ENCODE measurements at regions not wholly inside any gene's neighbourhood (a gene's known extent, or its start where the extent isn't known, plus 50 kb on each side); places are given as distances from the start of the nearest gene placed in this dataset.

DNA sequence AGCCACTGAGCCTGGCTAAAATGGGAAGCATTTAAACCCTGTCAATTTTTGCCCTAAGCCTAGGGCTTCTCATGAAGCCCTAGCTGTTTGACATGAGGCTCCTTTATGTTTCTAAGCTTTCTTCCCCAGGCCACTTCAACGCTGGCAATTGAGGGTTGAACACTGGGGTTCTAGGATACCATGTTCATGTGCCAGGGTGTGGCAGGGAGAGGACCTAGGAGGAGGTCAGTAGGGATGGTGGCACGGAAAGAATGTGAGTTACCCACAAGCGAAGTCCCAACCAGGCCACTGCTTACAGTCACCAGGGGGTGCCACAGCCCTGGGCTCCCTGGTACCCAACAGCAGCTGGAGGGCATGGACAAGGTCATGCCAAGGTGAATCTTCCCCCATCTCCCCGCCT lies 90.8 kb upstream of the AJAP1 start:
- DNase-seq (no peak), ATAC-seq (no peak)
- Histone ChIP-seq H3K4me3 (no peak overlapping the region), H3K36me3 (ENCODE audit: low read depth) (no peaks in the 10 kb centered on the region), H3K9me3 (no peaks in the 10 kb centered on the region), H3K4me1 (ENCODE audit: low read depth) (no peaks in the 10 kb centered on the region)
- TF ChIP-seq, protein P1, sequence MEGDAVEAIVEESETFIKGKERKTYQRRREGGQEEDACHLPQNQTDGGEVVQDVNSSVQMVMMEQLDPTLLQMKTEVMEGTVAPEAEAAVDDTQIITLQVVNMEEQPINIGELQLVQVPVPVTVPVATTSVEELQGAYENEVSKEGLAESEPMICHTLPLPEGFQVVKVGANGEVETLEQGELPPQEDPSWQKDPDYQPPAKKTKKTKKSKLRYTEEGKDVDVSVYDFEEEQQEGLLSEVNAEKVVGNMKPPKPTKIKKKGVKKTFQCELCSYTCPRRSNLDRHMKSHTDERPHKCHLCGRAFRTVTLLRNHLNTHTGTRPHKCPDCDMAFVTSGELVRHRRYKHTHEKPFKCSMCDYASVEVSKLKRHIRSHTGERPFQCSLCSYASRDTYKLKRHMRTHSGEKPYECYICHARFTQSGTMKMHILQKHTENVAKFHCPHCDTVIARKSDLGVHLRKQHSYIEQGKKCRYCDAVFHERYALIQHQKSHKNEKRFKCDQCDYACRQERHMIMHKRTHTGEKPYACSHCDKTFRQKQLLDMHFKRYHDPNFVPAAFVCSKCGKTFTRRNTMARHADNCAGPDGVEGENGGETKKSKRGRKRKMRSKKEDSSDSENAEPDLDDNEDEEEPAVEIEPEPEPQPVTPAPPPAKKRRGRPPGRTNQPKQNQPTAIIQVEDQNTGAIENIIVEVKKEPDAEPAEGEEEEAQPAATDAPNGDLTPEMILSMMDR (IDR thresholded peaks at IDR 0.05): no peak
- intact Hi-C loops (cut with DNase I, micrococcal nuclease): no loop called here

DNA sequence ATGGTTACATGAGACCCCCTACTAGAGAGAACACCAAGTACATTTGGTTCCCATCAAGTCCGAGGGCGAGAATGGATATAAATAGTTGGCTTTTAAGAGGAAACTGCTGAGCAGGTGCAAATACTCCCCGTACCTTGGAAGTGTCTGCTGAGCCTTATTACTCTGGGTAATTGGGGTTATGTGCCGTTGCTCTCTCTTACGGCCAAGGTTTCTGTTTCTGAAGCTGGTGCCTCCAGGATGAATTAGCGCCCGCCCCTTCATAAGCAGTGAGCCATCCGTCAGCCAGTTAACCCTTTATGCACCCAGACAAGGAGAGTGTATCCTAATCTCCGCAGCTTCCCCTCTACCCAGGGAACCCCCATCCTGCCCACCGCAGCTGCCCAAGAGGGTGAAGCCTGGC lies 90.4 kb upstream of the AJAP1 start:
- TF ChIP-seq, protein P1 (IDR thresholded peaks at IDR 0.05): no peak
- no peaks in the 10 kb centered on the region for H3K4me1 ChIP-seq (ENCODE audit: low read depth)
- no peak overlapping the region for H3K4me3 ChIP-seq
- intact Hi-C loops (cut with DNase I, micrococcal nuclease): no loop called here
- ATAC-seq (no peak), DNase-seq (no peak)
- H3K9me3 ChIP-seq: no peaks in the 10 kb centered on the region
- H3K36me3 ChIP-seq (ENCODE audit: low read depth): no peaks in the 10 kb centered on the region

DNA sequence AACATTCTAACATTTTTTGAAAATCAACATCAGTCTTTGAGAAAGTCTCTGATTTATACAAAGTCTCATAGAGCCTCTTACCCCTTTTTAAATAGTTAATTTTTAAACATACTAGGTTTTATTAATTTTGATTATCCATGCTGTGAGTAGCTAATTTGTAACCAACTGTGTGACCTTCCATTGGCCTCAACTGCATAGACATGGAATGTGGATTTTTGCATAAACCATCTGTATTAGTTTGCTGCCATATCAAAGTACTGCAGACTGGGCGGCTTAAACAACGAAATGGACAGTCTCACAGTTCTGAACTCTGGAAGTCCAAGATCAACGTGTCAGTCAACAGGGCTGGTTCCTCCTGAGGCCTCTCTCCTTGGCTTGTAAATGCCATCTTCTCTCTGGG lies 89.2 kb upstream of the AJAP1 start:
- intact Hi-C loops (cut with DNase I, micrococcal nuclease): no loop called here
- H3K4me1 ChIP-seq (ENCODE audit: low read depth): no peaks in the 10 kb centered on the region
- ATAC-seq: no peak
- TF ChIP-seq, protein P1 (IDR thresholded peaks at IDR 0.05): no peak
- DNase-seq: no peak
- no peak overlapping the region for H3K4me3 ChIP-seq
- no peaks in the 10 kb centered on the region for H3K36me3 ChIP-seq (ENCODE audit: low read depth)
- H3K9me3 ChIP-seq: no peaks in the 10 kb centered on the region

DNA sequence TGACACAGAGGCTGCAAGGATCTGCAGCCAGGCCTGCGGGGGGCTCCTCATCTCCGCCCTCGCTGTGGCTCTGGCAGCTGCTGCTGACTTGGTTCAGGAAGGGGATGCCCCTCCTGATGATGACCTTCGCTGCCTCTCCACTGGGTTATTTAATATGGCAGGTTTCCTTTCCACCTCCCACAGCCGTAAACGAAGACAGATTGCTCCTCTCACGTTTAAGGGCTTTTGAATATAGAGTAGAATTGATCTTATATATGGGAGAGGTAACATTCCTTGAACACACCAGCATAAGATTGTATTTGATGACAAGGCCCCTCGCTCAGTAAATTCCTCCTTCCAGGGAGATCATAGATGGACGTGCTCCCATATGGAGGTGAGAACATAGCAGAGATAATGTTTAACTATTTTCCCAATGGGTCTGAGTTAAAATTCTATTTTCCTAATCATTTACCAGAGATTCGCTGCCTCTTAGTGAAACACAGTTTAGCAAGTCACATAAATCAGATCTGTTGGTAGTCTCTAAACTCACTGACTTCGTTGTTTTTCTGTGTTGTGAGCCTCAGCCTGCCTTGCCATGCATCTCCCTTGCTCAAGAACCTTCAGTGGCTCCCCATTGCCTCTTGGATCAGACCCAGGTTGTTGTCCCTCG lies 88.5 kb upstream of the AJAP1 start:
- no peak for DNase-seq
- intact Hi-C loops (cut with DNase I, micrococcal nuclease): no loop called here
- Histone ChIP-seq H3K36me3 (ENCODE audit: low read depth) (no peaks in the 10 kb centered on the region), H3K9me3 (no peaks in the 10 kb centered on the region), H3K4me1 (ENCODE audit: low read depth) (no peaks in the 10 kb centered on the region), H3K4me3 (no peak overlapping the region)
- ATAC-seq: no peak
- TF ChIP-seq, protein P1 (IDR thresholded peaks at IDR 0.05): no peak

DNA sequence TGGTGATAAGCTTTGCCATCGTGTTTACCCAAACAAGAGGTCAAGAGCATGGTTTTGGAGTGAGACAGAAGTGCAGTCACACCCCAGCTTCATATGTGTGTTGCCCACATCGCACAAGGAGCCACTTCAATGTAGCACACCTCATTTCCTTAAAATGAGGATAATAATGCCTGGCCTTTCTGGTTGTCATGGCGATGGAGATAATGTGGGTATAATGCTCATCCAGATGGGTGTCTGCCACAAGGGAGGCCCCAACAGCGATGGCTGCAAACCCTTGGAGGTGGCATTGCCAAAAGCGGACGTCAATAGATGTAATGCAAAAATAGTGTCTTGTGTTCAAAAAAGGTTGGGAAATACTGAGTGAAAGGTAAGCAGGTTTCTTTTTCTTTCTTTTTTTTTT lies 83.1 kb upstream of the AJAP1 start:
- H3K9me3 ChIP-seq: no peaks in the 10 kb centered on the region
- DNase-seq (no peak), ATAC-seq (no peak)
- intact Hi-C loops (cut with DNase I, micrococcal nuclease): no loop called here
- TF ChIP-seq, protein P1 (IDR thresholded peaks at IDR 0.05): no peak
- H3K36me3 ChIP-seq (ENCODE audit: low read depth): no peaks in the 10 kb centered on the region
- H3K4me3 ChIP-seq: no peak overlapping the region
- H3K4me1 ChIP-seq (ENCODE audit: low read depth): no peaks in the 10 kb centered on the region

DNA sequence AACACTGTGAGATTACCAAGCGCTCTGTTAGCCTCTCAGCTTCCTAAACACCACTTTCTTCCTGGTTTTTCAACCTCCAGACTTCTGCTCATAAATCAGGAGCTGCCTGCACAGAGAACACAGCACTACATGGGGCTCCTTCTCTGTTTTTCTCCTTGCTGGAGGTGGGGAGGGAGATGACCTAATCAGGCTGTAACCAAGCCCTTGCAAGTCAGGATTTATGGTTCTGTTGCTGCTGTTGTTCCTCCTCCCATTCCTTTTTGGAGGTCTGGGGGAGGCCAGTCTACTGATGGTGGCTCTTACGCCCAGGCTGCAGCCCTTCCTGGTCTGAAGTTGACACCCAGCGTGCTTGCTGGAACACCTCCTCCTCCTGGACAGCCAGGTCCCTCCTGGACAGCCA lies 80.9 kb upstream of the AJAP1 start:
- intact Hi-C loops (cut with DNase I, micrococcal nuclease): no loop called here
- H3K4me1 ChIP-seq (ENCODE audit: low read depth): no peaks in the 10 kb centered on the region
- DNase-seq (no peak), ATAC-seq (no peak)
- no peak overlapping the region for H3K4me3 ChIP-seq
- no peaks in the 10 kb centered on the region for H3K36me3 ChIP-seq (ENCODE audit: low read depth)
- TF ChIP-seq, protein P1 (IDR thresholded peaks at IDR 0.05): no peak
- no peaks in the 10 kb centered on the region for H3K9me3 ChIP-seq

Data from mucosa of descending colon (tissue), 3 donors.